GM23248 (cell line): ENCODE measurements at regions not wholly inside any gene's neighbourhood (a gene's known extent, or its start where the extent isn't known, plus 50 kb on each side); places are given as distances from the start of the nearest gene placed in this dataset.
A peak's percentile ranks its signal among the peaks of the same experiment; 100 is the strongest.

ENCODE experiments used
- DNase-seq: peaks from one replicate; pipeline ENCODE4 v3.0.0-alpha.2; 2015
- H2AFZ ChIP-seq: fragments of 200-600 bp; sonication (generic); 2 replicates; pipeline ENCODE4 v1.6.1; 2016; ENCODE audit warnings: antibody characterized with exemption
- H3F3A ChIP-seq: fragments of 200-600 bp; sonication (generic); 2 replicates; pipeline ENCODE4 v1.6.1; 2016; ENCODE audit warnings: mild to moderate bottlenecking, antibody characterized with exemption, mixed run types; ENCODE audit not compliant: insufficient read depth
- H3K27ac ChIP-seq: fragments of 200-600 bp; sonication (generic); 2 replicates; pipeline ENCODE4 v1.5.1; 2016; ENCODE audit warnings: mild to moderate bottlenecking
- H3K27me3 ChIP-seq: fragments of 200-600 bp; sonication (generic); replicated peaks from 2 replicates; pipeline ENCODE4 v1.6.1; 2016; ENCODE audit warnings: mild to moderate bottlenecking; ENCODE audit not compliant: insufficient read depth
- H3K36me3 ChIP-seq: fragments of 200-600 bp; sonication (generic); 2 replicates; pipeline ENCODE4 v1.6.1; 2016; ENCODE audit warnings: low read depth, mild to moderate bottlenecking
- H3K4me1 ChIP-seq: fragments of 200-600 bp; sonication (generic); 2 replicates; pipeline ENCODE4 v1.6.1; 2016; ENCODE audit warnings: mild to moderate bottlenecking; ENCODE audit not compliant: insufficient read depth
- H3K4me2 ChIP-seq: fragments of 200-600 bp; sonication (generic); one replicate; pipeline ENCODE4 v1.6.1; 2016; ENCODE audit warnings: mild to moderate bottlenecking; ENCODE audit not compliant: unreplicated experiment
- H3K4me3 ChIP-seq: fragments of 200-600 bp; sonication (generic); 2 replicates; pipeline ENCODE4 v1.5.1; 2016; ENCODE audit warnings: mild to moderate bottlenecking
- H3K79me2 ChIP-seq: fragments of 200-600 bp; sonication (generic); 2 replicates; pipeline ENCODE4 v1.6.1; 2016; ENCODE audit warnings: mild to moderate bottlenecking; ENCODE audit not compliant: insufficient read depth
- H3K9ac ChIP-seq: fragments of 200-600 bp; sonication (generic); 2 replicates; pipeline ENCODE4 v1.6.1; 2016; ENCODE audit warnings: mild to moderate bottlenecking
- H3K9me2 ChIP-seq: fragments of 200-600 bp; sonication (generic); 2 replicates; pipeline ENCODE4 v1.6.1; 2016; ENCODE audit warnings: mixed run types, mild to moderate bottlenecking, moderate library complexity; ENCODE audit not compliant: insufficient read depth
- H3K9me3 ChIP-seq: fragments of 200-600 bp; sonication (generic); one replicate; pipeline ENCODE4 v1.6.1; 2017; ENCODE audit warnings: low read depth
- H4K20me1 ChIP-seq: fragments of 200-600 bp; sonication (generic); 2 replicates; pipeline ENCODE4 v1.6.0; 2016; ENCODE audit not compliant: insufficient read depth
- EZH2 ChIP-seq: fragments of 200-600 bp; sonication (generic); IDR thresholded peaks from 2 replicates; pipeline ENCODE4 v1.6.1; 2018; ENCODE audit warnings: antibody characterized with exemption, mild to moderate bottlenecking; ENCODE audit not compliant: insufficient read depth, poor library complexity, severe bottlenecking
- EZH2phosphoT487 ChIP-seq: fragments of 200-600 bp; sonication (generic); IDR thresholded peaks from 2 replicates; pipeline ENCODE4 v1.6.1; 2018; ENCODE audit warnings: antibody characterized with exemption, moderate library complexity, mild to moderate bottlenecking, low read depth; ENCODE audit not compliant: insufficient read depth
- WGBS, 2 experiments: methylation state at CpG; one replicate each; pipeline ENCODE4 v1.1.6; 2015 to 2017; ENCODE audit warnings: low lambda C conversion rate in 2 of 2, low coverage in 1 of 2; ENCODE audit errors: missing lambda C conversion rate in 2 of 2; 5-methylcytosine and 5-hydroxymethylcytosine counted together
- in situ Hi-C: fragments of 300-500 bp; cut with MboI; formaldehyde crosslinking; loops from 2 replicates; pipeline ENCODE4 v1.15.0; 2020

- Histone ChIP-seq H3K36me3 (no peaks in the 10 kb centered on the region), H3K9me3 (no peaks in the 10 kb centered on the region), H2AFZ (no peak overlapping the region), H3K4me3 (no peak overlapping the region), H3K4me2 (no peak overlapping the region), H3K79me2 (no peaks in the 10 kb centered on the region), H3F3A (no peaks in the 10 kb centered on the region), H3K27me3 (peaks cover 31% of the 10 kb centered on the region; the same call in 1 of the 2 replicates), H4K20me1 (no peaks in the 10 kb centered on the region), H3K4me1 (no peaks in the 10 kb centered on the region), H3K9ac (no peak overlapping the region), H3K27ac (no peak overlapping the region), H3K9me2 (no peaks in the 10 kb centered on the region)
- WGBS, 2 experiments = 14% methylated on average over 7 of the region's 7 CpGs
- in situ Hi-C loops = no loop called here
- TF ChIP-seq EZH2phosphoT487 = no peak
- no peak for TF ChIP-seq EZH2
- DNase-seq = peak; percentile 6
Measured at GRCh38 chr3:139774560-139775302, 97.0 kb upstream of the NMNAT3 start.

GRCh38 chr3:139772539-139773500, 95.0 kb upstream of the NMNAT3 start:
- Histone ChIP-seq H3K4me3 (no peak overlapping the region), H3K9ac (no peak overlapping the region), H3F3A (no peaks in the 10 kb centered on the region), H3K9me2 (no peaks in the 10 kb centered on the region), H3K36me3 (no peaks in the 10 kb centered on the region), H4K20me1 (no peaks in the 10 kb centered on the region), H3K27ac (no peak overlapping the region), H3K4me1 (no peaks in the 10 kb centered on the region), H3K79me2 (no peaks in the 10 kb centered on the region), H3K4me2 (no peak overlapping the region), H3K27me3 (peaks cover 38% of the 10 kb centered on the region), H3K9me3 (no peaks in the 10 kb centered on the region), H2AFZ (no peak overlapping the region)
- in situ Hi-C loops = no loop called here
- WGBS, 2 experiments = 41% methylated on average over 7 of the region's 7 CpGs
- DNase-seq = peak; percentile 66
- TF ChIP-seq EZH2 = no peak
- 0 out of 2 replicates have a peak, but pooled peaks have one; percentile 77 for TF ChIP-seq EZH2phosphoT487

- 44 to 56% methylated on average over 2 of the region's 2 CpGs for WGBS, 2 experiments
- Histone ChIP-seq H3K4me3 (no peak overlapping the region), H3K9me3 (no peaks in the 10 kb centered on the region), H4K20me1 (no peaks in the 10 kb centered on the region), H3K27ac (no peak overlapping the region), H2AFZ (no peak overlapping the region), H3K4me1 (no peaks in the 10 kb centered on the region), H3K79me2 (no peaks in the 10 kb centered on the region), H3F3A (no peaks in the 10 kb centered on the region), H3K9me2 (no peaks in the 10 kb centered on the region), H3K36me3 (no peaks in the 10 kb centered on the region), H3K9ac (no peak overlapping the region), H3K27me3 (peaks cover 41% of the 10 kb centered on the region), H3K4me2 (no peak overlapping the region)
- DNase-seq = no peak
- in situ Hi-C loops = no loop called here
- TF ChIP-seq EZH2 = no peak
Measured at GRCh38 chr3:139771331-139771730, 93.6 kb upstream of the NMNAT3 start.

- in situ Hi-C loops = no loop called here
- H3K9me2 ChIP-seq = no peaks in the 10 kb centered on the region
- H3K4me2 ChIP-seq = no peak overlapping the region
- H3K79me2 ChIP-seq = no peaks in the 10 kb centered on the region
- H4K20me1 ChIP-seq = no peaks in the 10 kb centered on the region
- no peaks in the 10 kb centered on the region for H3F3A ChIP-seq
- no peaks in the 10 kb centered on the region for H3K9me3 ChIP-seq
- H3K27me3 ChIP-seq = peaks cover 37% of the 10 kb centered on the region
- WGBS, 2 experiments = 61 to 66% methylated on average over 7 of the region's 7 CpGs
- H3K9ac ChIP-seq = no peak overlapping the region
- no peaks in the 10 kb centered on the region for H3K36me3 ChIP-seq
- TF ChIP-seq EZH2 (no peak), EZH2phosphoT487 (no peak)
- H3K4me3 ChIP-seq = no peak overlapping the region
- H2AFZ ChIP-seq = no peak overlapping the region
- no peak for DNase-seq
- H3K4me1 ChIP-seq = no peaks in the 10 kb centered on the region
- no peak overlapping the region for H3K27ac ChIP-seq
Measured at GRCh38 chr3:139770577-139770976, 92.8 kb upstream of the NMNAT3 start.
